ENCODE measurements at regions not wholly inside any gene's neighbourhood (a gene's known extent, or its start where the extent isn't known, plus 50 kb on each side); places are given as distances from the start of the nearest gene placed in this dataset.

DNA sequence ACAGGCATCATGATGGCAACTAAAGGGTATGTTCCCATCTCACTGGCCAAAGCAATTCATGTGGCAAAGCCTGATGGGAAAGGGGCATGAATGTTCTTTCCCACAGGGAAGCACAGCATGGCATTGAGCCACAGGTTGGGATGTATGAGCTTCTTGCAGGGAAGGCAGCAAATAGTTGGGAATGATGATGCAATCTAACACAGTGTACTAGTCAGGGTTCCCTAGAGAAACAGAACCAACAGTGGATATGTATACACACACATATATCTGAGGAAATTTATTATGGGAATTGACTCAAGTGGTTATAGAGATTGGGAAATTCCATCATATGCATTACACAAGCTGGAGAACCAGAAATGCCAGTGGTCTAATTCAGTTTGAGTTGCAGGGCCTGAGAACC is 253.6 kb upstream of the NPVF start:
- Histone ChIP-seq H3K27ac (ENCODE audit: low read depth in 2 of 2, low read length in 1 of 2) (no peak overlapping the region), H3K27me3 (ENCODE audit: control insufficient read depth in 1 of 2, insufficient read depth in 2 of 2, low read length in 2 of 2) (no peaks in the 10 kb centered on the region), H3K9me3 (ENCODE audit: control insufficient read depth in 2 of 2, insufficient read depth in 1 of 2, low read depth in 1 of 2, low read length in 1 of 2) (no peaks in the 10 kb centered on the region), H3K4me3 (ENCODE audit: low read depth in 1 of 2, low read length in 2 of 2) (no peak overlapping the region), H3K36me3 (ENCODE audit: control insufficient read depth in 2 of 2, insufficient read depth in 2 of 2, low read length in 1 of 2) (no peaks in the 10 kb centered on the region), H3K4me1 (ENCODE audit: control insufficient read depth in 2 of 2, insufficient read depth in 2 of 2, low read length in 1 of 2) (no peaks in the 10 kb centered on the region)

DNA sequence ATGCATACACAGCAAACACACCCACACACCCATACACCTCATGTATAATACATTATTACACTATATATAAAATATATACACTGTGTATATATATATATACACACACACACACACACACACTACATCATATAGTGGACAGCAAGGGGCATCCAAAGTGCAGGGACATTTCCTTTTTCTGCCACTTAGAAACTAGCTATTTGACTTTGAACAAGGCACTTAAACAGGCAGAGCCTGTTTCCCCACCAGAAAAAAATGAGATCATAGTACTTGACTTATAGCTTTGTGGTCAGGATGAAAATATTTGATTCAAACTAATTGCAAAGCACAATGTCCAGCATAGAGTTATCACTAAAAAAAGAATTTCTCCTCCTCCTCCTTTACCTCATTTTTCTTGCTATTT is 254.3 kb upstream of the NPVF start:
- Histone ChIP-seq H3K27ac (ENCODE audit: low read depth in 2 of 2, low read length in 1 of 2) (no peak overlapping the region), H3K4me3 (ENCODE audit: low read depth in 1 of 2, low read length in 2 of 2) (no peak overlapping the region), H3K36me3 (ENCODE audit: control insufficient read depth in 2 of 2, insufficient read depth in 2 of 2, low read length in 1 of 2) (no peaks in the 10 kb centered on the region), H3K9me3 (ENCODE audit: control insufficient read depth in 2 of 2, insufficient read depth in 1 of 2, low read depth in 1 of 2, low read length in 1 of 2) (no peaks in the 10 kb centered on the region), H3K27me3 (ENCODE audit: control insufficient read depth in 1 of 2, insufficient read depth in 2 of 2, low read length in 2 of 2) (no peaks in the 10 kb centered on the region), H3K4me1 (ENCODE audit: control insufficient read depth in 2 of 2, insufficient read depth in 2 of 2, low read length in 1 of 2) (no peaks in the 10 kb centered on the region)

DNA sequence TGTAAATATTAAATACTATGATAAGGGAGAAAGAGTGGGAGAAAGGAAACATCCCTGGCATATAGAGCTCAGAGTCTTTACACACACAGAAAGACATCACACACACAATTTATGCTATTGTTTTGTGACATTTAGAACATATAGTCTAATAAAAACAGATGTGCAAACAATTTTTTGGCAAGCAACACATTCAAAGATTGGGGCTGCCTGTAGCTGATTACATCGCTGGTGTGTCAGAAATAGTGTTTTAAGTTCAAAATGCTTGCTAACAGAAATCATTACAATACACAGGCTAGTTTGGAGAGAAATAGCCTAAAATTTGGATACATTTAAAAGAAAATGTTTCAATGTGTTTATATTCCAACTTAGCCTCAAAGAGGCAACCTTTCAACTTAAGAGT is 256.7 kb upstream of the NPVF start:
- Histone ChIP-seq H3K27ac (ENCODE audit: low read depth in 2 of 2, low read length in 1 of 2) (no peak overlapping the region), H3K9me3 (ENCODE audit: control insufficient read depth in 2 of 2, insufficient read depth in 1 of 2, low read depth in 1 of 2, low read length in 1 of 2) (no peaks in the 10 kb centered on the region), H3K4me1 (ENCODE audit: control insufficient read depth in 2 of 2, insufficient read depth in 2 of 2, low read length in 1 of 2) (no peaks in the 10 kb centered on the region), H3K36me3 (ENCODE audit: control insufficient read depth in 2 of 2, insufficient read depth in 2 of 2, low read length in 1 of 2) (no peaks in the 10 kb centered on the region), H3K4me3 (ENCODE audit: low read depth in 1 of 2, low read length in 2 of 2) (no peak overlapping the region), H3K27me3 (ENCODE audit: control insufficient read depth in 1 of 2, insufficient read depth in 2 of 2, low read length in 2 of 2) (no peaks in the 10 kb centered on the region)
- 43 to 56% methylated on average over 1 of the region's 1 CpG for WGBS, 2 donors

DNA sequence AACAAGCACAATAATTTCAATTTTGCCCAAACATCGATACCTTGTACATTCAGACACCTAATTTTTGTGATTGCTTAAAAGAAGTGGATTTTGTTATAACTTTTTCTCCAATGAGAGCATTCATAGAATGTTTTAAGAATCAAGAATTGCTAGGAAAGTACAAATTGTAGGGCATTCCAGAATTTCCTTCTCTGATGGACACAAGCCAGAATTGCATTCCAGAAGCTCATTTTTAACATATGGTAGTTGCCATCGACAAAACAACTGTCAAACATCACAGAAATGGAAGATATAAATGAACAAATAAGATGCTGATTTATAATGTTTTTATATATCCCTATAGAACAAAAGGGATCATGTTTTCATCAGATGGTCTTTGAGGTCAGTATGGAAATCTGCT is 258.4 kb upstream of the NPVF start:
- no peak overlapping the region for H3K27ac ChIP-seq (ENCODE audit: low read depth in 2 of 2, low read length in 1 of 2)
- H3K36me3 ChIP-seq (ENCODE audit: control insufficient read depth in 2 of 2, insufficient read depth in 2 of 2, low read length in 1 of 2): no peaks in the 10 kb centered on the region
- WGBS, 2 donors: 58 to 71% methylated on average over 2 of the region's 2 CpGs
- no peak overlapping the region for H3K4me3 ChIP-seq (ENCODE audit: low read depth in 1 of 2, low read length in 2 of 2)
- H3K27me3 ChIP-seq (ENCODE audit: control insufficient read depth in 1 of 2, insufficient read depth in 2 of 2, low read length in 2 of 2): no peaks in the 10 kb centered on the region
- H3K9me3 ChIP-seq (ENCODE audit: control insufficient read depth in 2 of 2, insufficient read depth in 1 of 2, low read depth in 1 of 2, low read length in 1 of 2): no peaks in the 10 kb centered on the region
- H3K4me1 ChIP-seq (ENCODE audit: control insufficient read depth in 2 of 2, insufficient read depth in 2 of 2, low read length in 1 of 2): no peaks in the 10 kb centered on the region

DNA sequence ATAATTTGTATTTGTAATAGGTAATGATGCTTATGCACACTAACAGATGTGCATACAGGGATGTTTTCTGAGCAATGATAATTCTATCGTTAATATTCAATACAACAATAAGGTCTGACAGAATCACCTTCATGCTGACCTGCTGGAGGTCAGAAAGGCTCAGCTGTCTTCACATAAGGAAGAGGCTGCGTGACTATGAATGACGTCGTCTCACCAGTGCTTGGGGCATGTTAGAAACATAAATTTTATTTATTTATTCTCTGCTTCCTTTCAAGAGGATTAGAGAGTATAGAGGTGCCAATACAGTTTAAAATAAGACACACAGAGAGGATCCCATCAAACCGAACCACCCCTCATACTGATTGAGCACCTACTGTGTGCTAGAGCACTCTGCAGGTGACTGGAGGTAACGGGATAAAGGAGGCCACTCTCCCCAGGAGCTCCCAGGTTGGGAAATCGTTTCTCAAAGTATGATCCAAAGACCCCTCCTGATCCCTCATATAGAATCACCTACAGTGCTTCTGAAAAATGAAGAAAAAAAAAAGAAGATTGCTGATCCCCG is 265.6 kb upstream of the NPVF start:
- Histone ChIP-seq H3K4me1 (ENCODE audit: control insufficient read depth in 2 of 2, insufficient read depth in 2 of 2, low read length in 1 of 2) (no peaks in the 10 kb centered on the region), H3K9me3 (ENCODE audit: control insufficient read depth in 2 of 2, insufficient read depth in 1 of 2, low read depth in 1 of 2, low read length in 1 of 2) (no peaks in the 10 kb centered on the region), H3K27me3 (ENCODE audit: control insufficient read depth in 1 of 2, insufficient read depth in 2 of 2, low read length in 2 of 2) (no peaks in the 10 kb centered on the region), H3K4me3 (ENCODE audit: low read depth in 1 of 2, low read length in 2 of 2) (no peak overlapping the region), H3K36me3 (ENCODE audit: control insufficient read depth in 2 of 2, insufficient read depth in 2 of 2, low read length in 1 of 2) (no peaks in the 10 kb centered on the region), H3K27ac (ENCODE audit: low read depth in 2 of 2, low read length in 1 of 2) (no peak overlapping the region)
- WGBS, 2 donors: 75 to 82% methylated on average over 8 of the region's 8 CpGs

DNA sequence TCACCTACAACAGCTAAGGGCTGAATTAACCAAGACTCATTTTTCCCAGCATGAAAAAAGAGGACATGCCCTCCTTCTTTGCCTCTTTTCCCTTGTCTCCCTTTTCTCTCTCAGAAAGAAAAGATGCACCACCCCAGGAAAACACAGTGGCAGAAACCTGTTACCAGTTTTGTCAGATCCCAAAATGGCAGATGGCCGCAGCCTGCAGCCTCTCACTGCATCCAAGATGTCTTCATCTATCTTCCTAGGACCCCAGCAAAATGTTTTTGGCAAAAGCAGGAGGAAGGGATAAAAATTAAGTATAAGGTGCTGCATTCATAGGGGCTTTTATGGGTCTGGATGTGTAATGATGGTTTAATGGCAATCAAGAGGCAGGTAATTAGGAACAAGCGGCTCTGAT is 266.6 kb upstream of the NPVF start:
- no peak overlapping the region for H3K4me3 ChIP-seq (ENCODE audit: low read depth in 1 of 2, low read length in 2 of 2)
- no peaks in the 10 kb centered on the region for H3K27me3 ChIP-seq (ENCODE audit: control insufficient read depth in 1 of 2, insufficient read depth in 2 of 2, low read length in 2 of 2)
- H3K4me1 ChIP-seq (ENCODE audit: control insufficient read depth in 2 of 2, insufficient read depth in 2 of 2, low read length in 1 of 2): no peaks in the 10 kb centered on the region
- H3K9me3 ChIP-seq (ENCODE audit: control insufficient read depth in 2 of 2, insufficient read depth in 1 of 2, low read depth in 1 of 2, low read length in 1 of 2): no peaks in the 10 kb centered on the region
- H3K36me3 ChIP-seq (ENCODE audit: control insufficient read depth in 2 of 2, insufficient read depth in 2 of 2, low read length in 1 of 2): no peaks in the 10 kb centered on the region
- 94 to 96% methylated on average over 2 of the region's 2 CpGs for WGBS, 2 donors
- no peak overlapping the region for H3K27ac ChIP-seq (ENCODE audit: low read depth in 2 of 2, low read length in 1 of 2)

DNA sequence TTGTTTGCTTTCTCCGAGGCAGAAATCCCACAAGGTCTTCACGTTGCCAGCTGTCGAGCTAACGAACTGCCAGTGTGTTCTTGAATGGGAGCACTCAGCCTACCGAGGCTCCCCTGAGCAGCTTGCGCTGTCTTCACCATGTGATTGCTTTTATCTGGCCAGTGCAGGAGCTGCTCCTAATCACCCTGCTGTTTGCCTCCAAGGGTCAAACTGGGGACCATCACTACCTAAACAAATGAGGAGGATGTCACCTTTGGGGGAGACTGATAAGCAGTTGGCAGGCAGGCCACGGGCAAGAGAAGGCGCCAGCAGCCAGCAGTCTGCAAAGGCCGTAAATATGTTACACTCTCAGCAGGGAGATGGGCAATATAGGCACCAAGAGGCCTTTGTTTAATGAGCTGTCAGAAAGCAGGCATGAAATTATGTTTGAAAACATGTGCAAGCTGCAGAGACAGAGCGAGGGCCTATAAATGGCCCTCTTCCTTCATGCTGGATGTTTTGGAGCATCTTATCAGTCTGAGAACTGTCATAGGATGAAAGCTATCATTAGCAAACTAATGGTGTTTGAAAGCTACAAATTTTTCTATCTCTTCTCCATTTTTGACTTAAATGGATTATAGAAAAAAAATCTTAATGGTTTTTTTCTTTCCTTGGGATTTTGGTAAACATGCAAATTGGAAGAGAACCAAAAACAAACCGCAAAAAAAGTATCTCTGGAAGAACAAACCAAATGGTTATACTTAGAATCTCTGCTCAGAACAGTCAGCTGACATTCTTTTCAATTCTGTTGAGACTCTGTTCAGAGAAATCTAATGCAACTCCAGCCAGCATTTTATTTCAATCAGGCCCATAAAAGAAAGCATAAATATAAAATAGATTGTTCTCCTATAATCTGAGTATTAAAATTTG is 267.3 kb upstream of the NPVF start:
- H3K4me3 ChIP-seq (ENCODE audit: low read depth in 1 of 2, low read length in 2 of 2): no peak overlapping the region

DNA sequence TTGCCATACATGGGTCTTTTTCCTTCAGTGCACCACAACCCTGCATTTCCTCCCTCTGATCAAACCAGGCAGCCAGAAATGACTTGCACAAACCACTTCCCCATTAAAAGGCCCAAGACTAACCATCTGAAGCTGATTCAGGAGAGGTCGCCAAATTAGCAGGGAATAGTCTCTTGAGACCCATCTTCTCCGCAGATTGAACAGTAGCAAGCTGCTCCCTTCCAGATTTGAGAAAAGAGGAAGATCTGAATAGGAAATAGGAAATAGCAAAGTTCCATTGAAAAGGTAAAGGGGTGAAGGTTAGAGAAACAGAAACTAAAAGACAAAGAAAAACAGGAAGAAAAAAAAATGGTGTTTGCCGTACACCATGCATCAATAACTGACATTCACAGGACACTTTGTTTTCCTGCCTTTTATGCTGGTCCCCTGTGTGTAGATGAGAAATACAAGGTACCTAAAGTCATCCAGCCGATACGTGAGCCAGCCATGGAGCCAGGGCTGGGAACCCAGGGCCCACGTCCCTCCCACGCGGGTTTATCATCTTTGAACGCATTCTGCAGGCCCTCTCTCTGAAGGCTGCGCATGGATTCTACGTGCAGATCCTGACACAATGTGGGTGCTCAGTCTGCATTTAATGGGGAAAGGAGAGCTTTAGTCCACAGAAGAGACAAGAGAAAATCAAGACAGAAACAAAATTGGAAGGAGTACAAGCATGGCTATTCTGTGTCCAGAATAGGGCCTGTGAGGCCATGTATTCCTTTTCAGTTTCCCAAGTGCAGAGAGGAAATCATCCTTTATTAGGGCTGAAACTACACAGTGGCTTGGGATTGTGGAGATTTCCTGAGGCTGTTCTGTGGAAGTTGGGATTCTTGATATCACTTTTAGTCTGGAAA is 268.4 kb upstream of the NPVF start:
- Histone ChIP-seq H3K27ac (ENCODE audit: low read depth in 2 of 2, low read length in 1 of 2) (no peak overlapping the region), H3K27me3 (ENCODE audit: control insufficient read depth in 1 of 2, insufficient read depth in 2 of 2, low read length in 2 of 2) (no peaks in the 10 kb centered on the region), H3K9me3 (ENCODE audit: control insufficient read depth in 2 of 2, insufficient read depth in 1 of 2, low read depth in 1 of 2, low read length in 1 of 2) (no peaks in the 10 kb centered on the region), H3K36me3 (ENCODE audit: control insufficient read depth in 2 of 2, insufficient read depth in 2 of 2, low read length in 1 of 2) (no peaks in the 10 kb centered on the region), H3K4me1 (ENCODE audit: control insufficient read depth in 2 of 2, insufficient read depth in 2 of 2, low read length in 1 of 2) (no peaks in the 10 kb centered on the region), H3K4me3 (ENCODE audit: low read depth in 1 of 2, low read length in 2 of 2) (no peak overlapping the region)
- 74 to 79% methylated on average over 11 of the region's 11 CpGs for WGBS, 2 donors

More for the DNA sequence above, 267.3 kb upstream of the NPVF start:
- Histone ChIP-seq H3K4me1 (ENCODE audit: control insufficient read depth in 2 of 2, insufficient read depth in 2 of 2, low read length in 1 of 2) (no peaks in the 10 kb centered on the region), H3K27ac (ENCODE audit: low read depth in 2 of 2, low read length in 1 of 2) (no peak overlapping the region), H3K27me3 (ENCODE audit: control insufficient read depth in 1 of 2, insufficient read depth in 2 of 2, low read length in 2 of 2) (no peaks in the 10 kb centered on the region), H3K9me3 (ENCODE audit: control insufficient read depth in 2 of 2, insufficient read depth in 1 of 2, low read depth in 1 of 2, low read length in 1 of 2) (no peaks in the 10 kb centered on the region), H3K36me3 (ENCODE audit: control insufficient read depth in 2 of 2, insufficient read depth in 2 of 2, low read length in 1 of 2) (no peaks in the 10 kb centered on the region)
- 58 to 63% methylated on average over 11 of the region's 11 CpGs for WGBS, 2 donors

DNA sequence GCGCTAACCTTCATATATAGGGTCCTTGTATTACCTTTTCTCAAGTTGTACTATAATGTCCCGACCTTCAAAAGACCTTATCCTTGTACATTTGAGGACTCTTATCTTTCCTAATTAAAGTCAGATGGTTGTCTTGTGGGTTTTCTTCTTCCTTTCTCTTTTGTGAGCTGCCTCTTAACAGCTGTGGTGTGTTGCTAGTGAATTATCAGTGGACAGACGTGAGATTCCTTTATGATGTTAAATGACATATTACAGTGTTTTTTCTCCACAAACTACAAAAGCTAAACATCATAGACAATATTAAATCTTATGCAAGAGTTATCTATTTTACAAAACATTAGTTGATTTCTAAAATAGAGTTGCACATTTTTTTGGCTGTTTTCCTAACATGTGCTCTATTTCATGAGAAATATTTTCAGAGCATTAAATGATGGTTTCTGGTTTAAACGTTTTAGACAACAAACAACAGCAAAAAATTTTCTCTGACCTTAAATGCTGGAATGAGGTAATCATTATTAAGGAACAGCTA is 272.2 kb upstream of the NPVF start:
- Histone ChIP-seq H3K27ac (ENCODE audit: low read depth in 2 of 2, low read length in 1 of 2) (no peak overlapping the region), H3K27me3 (ENCODE audit: control insufficient read depth in 1 of 2, insufficient read depth in 2 of 2, low read length in 2 of 2) (no peaks in the 10 kb centered on the region), H3K9me3 (ENCODE audit: control insufficient read depth in 2 of 2, insufficient read depth in 1 of 2, low read depth in 1 of 2, low read length in 1 of 2) (no peaks in the 10 kb centered on the region), H3K36me3 (ENCODE audit: control insufficient read depth in 2 of 2, insufficient read depth in 2 of 2, low read length in 1 of 2) (no peaks in the 10 kb centered on the region), H3K4me3 (ENCODE audit: low read depth in 1 of 2, low read length in 2 of 2) (no peak overlapping the region), H3K4me1 (ENCODE audit: control insufficient read depth in 2 of 2, insufficient read depth in 2 of 2, low read length in 1 of 2) (no peaks in the 10 kb centered on the region)
- 62 to 65% methylated on average over 4 of the region's 4 CpGs for WGBS, 2 donors

Measured in esophagus (tissue), 2 donors.